ENCODE measurements at regions not wholly inside any gene's neighbourhood (a gene's known extent, or its start where the extent isn't known, plus 50 kb on each side); places are given as distances from the start of the nearest gene placed in this dataset.

- Histone ChIP-seq H3K79me2 (ENCODE audit: control insufficient read depth, low read length) (no peaks in the 10 kb centered on the region), H3K9me2 (replicated peaks; ENCODE audit: control insufficient read depth, low read length) (no peaks in the 10 kb centered on the region), H3K9me3 (ENCODE audit: control insufficient read depth, insufficient read depth, low read length) (no peaks in the 10 kb centered on the region), H3K27me3 (ENCODE audit: control insufficient read depth, low read length) (no peaks in the 10 kb centered on the region), H3K36me3 (ENCODE audit: control insufficient read depth, low read length) (no peaks in the 10 kb centered on the region), H4K20me1 (ENCODE audit: control insufficient read depth, insufficient read depth, low read depth, low read length) (no peaks in the 10 kb centered on the region), H3K4me1 (ENCODE audit: control insufficient read depth, low read length) (no peaks in the 10 kb centered on the region), H3K4me2 (ENCODE audit: low read length) (no peak overlapping the region), H3K4me3 (ENCODE audit: low read length) (no peak overlapping the region), H3K27ac (ENCODE audit: low read depth, low read length) (no peak overlapping the region), H3F3A (ENCODE audit: control insufficient read depth, insufficient read depth) (no peaks in the 10 kb centered on the region)
- no peak for TF ChIP-seq EZH2phosphoT487 (IDR thresholded peaks at IDR 0.05; ENCODE audit: borderline replicate concordance, low read length)
- TF ChIP-seq CTCF (IDR thresholded peaks at IDR 0.05; ENCODE audit: low read depth, low read length, poor library complexity, severe bottlenecking) = no peak
These were observed 1022.0 kb downstream of the ADGRL3 start for GRCh38 chr4:62222121-62222520.

- H3F3A ChIP-seq (ENCODE audit: control insufficient read depth, insufficient read depth) = no peaks in the 10 kb centered on the region
- H3K79me2 ChIP-seq (ENCODE audit: control insufficient read depth, low read length) = no peaks in the 10 kb centered on the region
- no peak for TF ChIP-seq CTCF (IDR thresholded peaks at IDR 0.05; ENCODE audit: low read depth, low read length, poor library complexity, severe bottlenecking)
- no peak for TF ChIP-seq EZH2phosphoT487 (IDR thresholded peaks at IDR 0.05; ENCODE audit: borderline replicate concordance, low read length)
- no peak overlapping the region for H3K4me3 ChIP-seq (ENCODE audit: low read length)
- H3K4me2 ChIP-seq (ENCODE audit: low read length) = no peak overlapping the region
- H3K4me1 ChIP-seq (ENCODE audit: control insufficient read depth, low read length) = no peaks in the 10 kb centered on the region
- no peaks in the 10 kb centered on the region for H3K9me2 ChIP-seq (replicated peaks; ENCODE audit: control insufficient read depth, low read length)
- H4K20me1 ChIP-seq (ENCODE audit: control insufficient read depth, insufficient read depth, low read depth, low read length) = no peaks in the 10 kb centered on the region
- H3K36me3 ChIP-seq (ENCODE audit: control insufficient read depth, low read length) = no peaks in the 10 kb centered on the region
- no peak overlapping the region for H3K27ac ChIP-seq (ENCODE audit: low read depth, low read length)
- no peaks in the 10 kb centered on the region for H3K9me3 ChIP-seq (ENCODE audit: control insufficient read depth, insufficient read depth, low read length)
- H3K27me3 ChIP-seq (ENCODE audit: control insufficient read depth, low read length) = no peaks in the 10 kb centered on the region
These were observed 1010.4 kb downstream of the ADGRL3 start for GRCh38 chr4:62210486-62210885.

- H3K4me3 ChIP-seq (ENCODE audit: low read length) = no peak overlapping the region
- H3K27me3 ChIP-seq (ENCODE audit: control insufficient read depth, low read length) = no peaks in the 10 kb centered on the region
- no peaks in the 10 kb centered on the region for H3K4me1 ChIP-seq (ENCODE audit: control insufficient read depth, low read length)
- no peaks in the 10 kb centered on the region for H3K36me3 ChIP-seq (ENCODE audit: control insufficient read depth, low read length)
- no peaks in the 10 kb centered on the region for H3K9me2 ChIP-seq (replicated peaks; ENCODE audit: control insufficient read depth, low read length)
- H3K27ac ChIP-seq (ENCODE audit: low read depth, low read length) = no peak overlapping the region
- H3K79me2 ChIP-seq (ENCODE audit: control insufficient read depth, low read length) = no peaks in the 10 kb centered on the region
- no peak overlapping the region for H3K4me2 ChIP-seq (ENCODE audit: low read length)
- TF ChIP-seq EZH2phosphoT487 (IDR thresholded peaks at IDR 0.05; ENCODE audit: borderline replicate concordance, low read length) (no peak), CTCF (IDR thresholded peaks at IDR 0.05; ENCODE audit: low read depth, low read length, poor library complexity, severe bottlenecking) (no peak)
- H3K9me3 ChIP-seq (ENCODE audit: control insufficient read depth, insufficient read depth, low read length) = no peaks in the 10 kb centered on the region
- H4K20me1 ChIP-seq (ENCODE audit: control insufficient read depth, insufficient read depth, low read depth, low read length) = no peaks in the 10 kb centered on the region
- no peaks in the 10 kb centered on the region for H3F3A ChIP-seq (ENCODE audit: control insufficient read depth, insufficient read depth)
These were observed 1009.8 kb downstream of the ADGRL3 start for GRCh38 chr4:62209757-62210485.

Data from DOHH2 (cell line).